ENCODE measurements at regions not wholly inside any gene's neighbourhood (a gene's known extent, or its start where the extent isn't known, plus 50 kb on each side); places are given as distances from the start of the nearest gene placed in this dataset.

DNA sequence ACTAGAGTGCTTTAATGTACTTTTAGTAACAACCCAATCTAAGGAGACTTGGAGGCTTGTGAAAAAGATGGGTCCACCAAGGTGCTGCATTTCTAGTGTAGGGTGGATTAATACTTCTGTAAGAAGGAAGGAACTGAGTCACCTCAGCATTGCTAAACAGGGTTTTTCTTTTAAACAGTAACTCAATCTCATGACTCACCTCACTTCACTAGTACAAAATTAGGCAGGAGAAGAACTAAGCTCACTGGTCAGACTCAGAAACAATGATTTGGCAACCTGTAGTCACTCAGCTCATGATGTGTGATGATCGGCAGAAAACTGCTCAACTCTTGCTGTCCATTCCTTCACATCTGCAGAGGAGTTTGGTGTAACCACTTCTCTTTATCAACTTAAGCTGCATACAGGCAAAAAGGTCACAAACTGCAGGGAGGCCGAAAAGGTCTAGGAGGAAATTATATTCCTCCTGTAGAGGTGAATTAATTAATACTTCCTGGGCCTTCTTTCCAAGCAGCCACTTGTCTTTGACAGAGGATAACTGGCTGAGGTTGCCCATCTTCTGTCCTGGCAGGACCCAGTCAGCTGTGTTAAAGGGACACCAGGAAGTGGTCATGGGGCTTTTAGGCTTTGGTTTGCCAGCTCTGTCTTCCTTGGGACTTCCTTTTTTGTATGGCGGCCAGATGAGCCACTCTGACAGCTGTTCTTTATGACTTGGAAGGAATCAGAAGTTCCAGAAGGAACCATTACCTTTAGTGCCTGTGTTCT is 466.9 kb downstream of the FUT8 start:
- no peak for DNase-seq

GRCh38 chr14:65880507-65880906 is 468.0 kb downstream of the FUT8 start:
- DNase-seq, result no peak

DNA sequence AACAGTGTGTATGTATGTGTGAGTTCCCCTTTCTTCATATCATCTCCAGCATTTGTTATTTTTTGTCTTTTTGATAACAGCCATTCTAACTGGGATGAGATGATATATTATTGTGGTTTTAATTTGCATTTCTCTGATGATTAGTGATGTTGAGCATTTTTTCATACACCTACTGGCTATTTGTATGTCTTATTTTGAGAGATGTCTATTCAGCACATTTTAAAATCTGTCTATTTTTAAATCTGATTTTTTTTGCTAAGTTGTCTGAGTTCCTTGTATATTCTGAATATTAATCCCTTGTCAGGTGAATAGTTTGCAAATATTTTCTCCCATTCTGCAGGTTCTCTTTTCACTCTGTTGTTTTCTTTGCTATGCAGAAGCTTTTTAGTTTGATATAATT is 469.1 kb downstream of the FUT8 start:
- no peak for DNase-seq

DNA sequence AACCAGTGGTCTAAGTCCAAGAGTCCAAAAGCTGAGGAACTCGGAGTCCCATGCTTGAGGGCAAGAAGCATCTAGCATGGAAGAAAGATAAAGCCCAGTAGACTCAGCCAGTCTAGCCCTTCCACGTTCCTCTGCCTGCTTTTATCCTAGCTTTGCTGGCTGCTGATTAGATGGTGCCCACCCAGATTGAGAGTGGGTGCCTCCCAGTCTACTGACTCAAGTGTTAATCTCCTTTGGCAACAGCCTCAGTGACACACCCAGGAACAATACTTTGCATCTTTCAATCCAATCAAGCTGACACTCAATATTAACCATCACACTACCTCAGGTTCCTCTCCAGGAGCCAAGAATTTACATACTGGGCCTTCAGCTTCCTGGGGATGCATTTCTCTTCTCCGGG is 476.1 kb downstream of the FUT8 start:
- DNase-seq, result no peak

- DNase-seq, result no peak
Measured at GRCh38 chr14:65892315-65892714, 479.8 kb downstream of the FUT8 start.

- no peak for DNase-seq
Measured at GRCh38 chr14:65900164-65900563, 487.6 kb downstream of the FUT8 start.

DNA sequence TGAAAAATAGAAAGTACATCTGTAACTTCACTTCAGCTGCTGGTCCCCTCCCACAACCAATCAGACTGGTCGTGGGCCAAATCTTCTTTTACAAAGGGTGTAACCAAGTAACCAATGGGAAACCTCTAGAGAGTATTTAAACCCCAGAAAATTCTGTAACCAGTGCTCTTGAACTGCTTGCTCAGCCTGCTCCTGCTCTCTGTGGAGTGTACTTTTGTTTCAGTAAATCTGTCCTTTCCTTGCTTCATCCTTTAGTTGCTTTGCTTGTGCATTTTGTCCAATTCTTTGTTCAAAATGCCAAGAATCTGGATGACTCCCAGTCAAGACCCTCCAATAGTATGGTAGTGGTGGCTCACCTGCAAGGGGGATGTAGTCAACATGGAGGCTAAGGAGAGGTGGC is 489.1 kb downstream of the FUT8 start:
- DNase-seq, result no peak

GRCh38 chr14:65904988-65905387 is 492.5 kb downstream of the FUT8 start:
- no peak for DNase-seq

DNA sequence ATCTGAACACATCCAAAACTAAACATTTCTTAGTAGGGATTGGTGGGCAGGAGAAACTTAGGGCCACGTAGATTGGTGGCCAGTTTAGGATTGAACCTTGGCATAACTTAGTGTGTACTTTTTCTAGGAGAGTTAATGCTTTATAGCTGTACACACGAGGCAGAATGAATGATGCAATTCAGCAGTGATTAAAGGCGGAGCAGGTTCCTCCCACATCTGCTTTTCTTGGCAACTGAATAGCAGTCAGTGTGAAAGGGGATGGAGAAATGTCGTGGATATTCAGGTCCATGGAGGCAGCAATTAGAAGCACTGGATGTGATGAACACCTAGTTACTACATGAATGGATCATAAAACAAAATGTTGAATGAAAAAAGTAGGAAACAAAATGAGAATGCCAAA is 493.8 kb downstream of the FUT8 start:
- DNase-seq, result no peak

- no peak for DNase-seq
Measured at GRCh38 chr14:65906948-65907347, 494.4 kb downstream of the FUT8 start.

GRCh38 chr14:65910108-65910786 is 497.7 kb downstream of the FUT8 start:
- DNase-seq, result no peak

- no peak for DNase-seq
Measured at GRCh38 chr14:65915125-65915524, 502.6 kb downstream of the FUT8 start.

DNA sequence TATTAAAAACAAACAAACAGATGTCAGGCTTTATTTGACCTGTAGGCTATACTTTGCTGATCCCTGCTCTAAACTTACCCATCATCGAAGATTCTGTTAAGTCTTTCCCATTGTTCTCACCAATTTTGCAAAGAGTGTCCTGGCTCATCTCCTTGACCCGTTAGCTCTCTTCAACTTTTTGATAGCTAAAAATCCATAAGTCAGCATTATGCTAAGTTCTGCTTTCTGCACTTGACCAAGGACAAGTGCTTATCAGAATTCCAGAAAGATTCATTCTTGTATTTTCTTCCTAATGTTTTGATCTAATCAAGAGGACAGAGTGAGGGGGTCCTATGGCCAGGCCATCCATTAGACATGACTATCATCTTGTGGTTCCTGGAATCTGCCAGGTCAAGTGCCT is 503.5 kb downstream of the FUT8 start:
- no peak for DNase-seq

DNA sequence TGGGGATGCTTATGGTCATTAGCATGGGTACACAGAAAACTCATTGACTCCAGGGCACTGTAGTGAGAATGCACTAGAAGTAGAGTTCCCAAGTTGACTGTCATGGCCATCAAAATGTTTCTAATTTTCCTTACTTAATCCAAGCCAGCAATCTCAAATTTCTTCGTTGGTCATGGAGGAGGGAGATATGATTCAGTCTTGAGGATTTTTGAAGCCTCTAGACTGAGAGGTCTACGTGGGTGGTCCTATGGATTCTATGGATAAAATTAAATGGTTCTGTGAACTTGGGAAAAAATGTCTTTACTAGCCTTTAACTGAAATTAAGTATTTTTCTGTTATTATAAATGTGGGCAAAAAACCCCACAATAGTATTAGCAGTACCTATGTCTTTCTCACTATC is 508.5 kb downstream of the FUT8 start:
- DNase-seq, result no peak

DNA sequence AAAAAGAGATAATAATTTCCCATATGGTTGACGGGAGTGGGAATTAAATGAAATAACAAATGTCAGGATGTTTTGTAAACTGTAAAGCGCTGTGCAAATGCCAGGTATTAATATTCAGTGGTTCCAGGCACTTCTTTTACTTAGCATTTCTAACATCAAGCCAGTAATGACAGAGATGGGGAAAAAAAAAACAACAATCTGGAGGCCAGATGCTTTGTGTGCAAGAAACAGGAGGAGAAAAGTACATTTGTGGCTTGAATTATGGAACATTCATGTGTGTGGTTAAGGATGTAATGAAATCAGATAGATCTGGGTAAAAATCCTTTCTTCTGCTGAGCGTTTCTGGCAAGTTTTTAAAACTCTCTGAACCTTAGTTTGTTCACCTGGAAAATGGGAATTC is 509.6 kb downstream of the FUT8 start:
- no peak for DNase-seq

GRCh38 chr14:65926504-65926903 is 514.0 kb downstream of the FUT8 start:
- no peak for DNase-seq

- DNase-seq, result no peak
Measured at GRCh38 chr14:65926935-65927700, 514.6 kb downstream of the FUT8 start.

- DNase-seq, result no peak
Measured at GRCh38 chr14:65927931-65928356, 515.4 kb downstream of the FUT8 start.

- no peak for DNase-seq
Measured at GRCh38 chr14:65928995-65929394, 516.5 kb downstream of the FUT8 start.

GRCh38 chr14:65933400-65934069 is 521.0 kb downstream of the FUT8 start:
- no peak for DNase-seq

DNA sequence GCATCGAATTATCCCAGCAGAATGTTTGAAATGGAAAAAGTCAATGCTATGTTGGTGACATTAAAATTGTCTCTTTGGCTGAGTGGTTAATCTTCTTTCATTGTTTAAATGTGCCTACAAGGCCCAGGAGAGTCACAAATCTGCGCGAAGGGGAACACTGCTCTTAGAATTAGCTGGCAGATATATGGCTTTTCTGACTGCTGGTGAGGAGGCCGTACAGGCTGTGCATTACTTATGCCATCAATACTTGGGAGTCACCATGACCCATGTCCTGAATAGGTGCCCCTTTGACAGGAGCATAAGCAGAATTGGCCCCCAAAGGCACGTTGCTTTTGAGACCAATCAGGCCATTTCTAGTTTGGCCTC is 521.5 kb downstream of the FUT8 start:
- DNase-seq, result no peak

- no peak for DNase-seq
Measured at GRCh38 chr14:65936342-65936975, 523.9 kb downstream of the FUT8 start.
